Lower lobe of right lung (tissue), 2 donors: ENCODE measurements at regions not wholly inside any gene's neighbourhood (a gene's known extent, or its start where the extent isn't known, plus 50 kb on each side); places are given as distances from the start of the nearest gene placed in this dataset.

Source experiments
- ATAC-seq, 2 donors: fragments of 200-7000 bp; cut with Tn5 transposase; one replicate each; pipeline ENCODE4 v1.9.1; 2020 to 2022; ENCODE audit warnings: mild to moderate bottlenecking in 2 of 2, moderate library complexity in 2 of 2
- DNase-seq: peaks from one replicate; pipeline ENCODE4 v3.0.0-alpha.2; 2020
- H3K27ac ChIP-seq: fragments of 200-600 bp; one replicate; pipeline ENCODE4 v1.8.0; 2022
- H3K27me3 ChIP-seq: fragments of 200-600 bp; one replicate; pipeline ENCODE4 v1.8.0; 2022; ENCODE audit warnings: low read depth
- H3K36me3 ChIP-seq: fragments of 200-600 bp; one replicate; pipeline ENCODE4 v1.8.0; 2022; ENCODE audit warnings: mild to moderate bottlenecking
- H3K4me1 ChIP-seq: fragments of 200-600 bp; one replicate; pipeline ENCODE4 v1.8.0; 2022
- H3K4me3 ChIP-seq: fragments of 200-600 bp; one replicate; pipeline ENCODE4 v1.8.0; 2022; ENCODE audit warnings: mild to moderate bottlenecking
- H3K9me3 ChIP-seq: fragments of 200-600 bp; one replicate; pipeline ENCODE4 v1.8.0; 2022
- CTCF ChIP-seq: fragments of 200-600 bp; IDR thresholded peaks from one replicate; pipeline ENCODE4 v1.8.0; 2022; ENCODE audit warnings: antibody characterized with exemption, mild to moderate bottlenecking
- intact Hi-C: fragments of 100-400 bp; cut with DNase I; formaldehyde crosslinking; loops from one replicate; pipeline ENCODE4 v1.11.0; 2022
- donor health status: DM: no; HTN: yes; CAD: no; lungs with severe emphysema.

DNA sequence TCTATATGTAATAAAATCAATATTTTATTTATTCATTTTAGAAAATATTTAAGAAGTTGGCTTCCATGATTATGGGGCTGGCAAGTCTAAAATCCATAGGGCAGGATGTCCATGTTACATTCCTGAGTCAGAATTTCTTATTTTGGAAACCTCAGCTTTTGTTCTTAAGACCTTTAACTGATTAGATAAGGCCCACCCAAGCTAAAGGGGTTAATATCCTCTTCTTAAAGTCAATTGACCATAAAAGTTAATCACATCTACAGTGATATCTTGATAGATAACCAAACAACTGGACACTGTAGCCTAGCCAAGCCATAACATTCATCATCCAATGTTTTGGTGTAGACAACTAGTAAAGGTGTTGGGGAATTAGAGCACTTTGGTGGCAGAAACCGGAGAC is 1035.4 kb upstream of the ZEB2 start:
- no peak overlapping the region for H3K4me3 ChIP-seq
- no peak for ATAC-seq
- no peak for TF ChIP-seq CTCF

GRCh38 chr2:145551686-145552085 is 1031.8 kb upstream of the ZEB2 start:
- DNase-seq (no peak), ATAC-seq (no peak)
- H3K27me3 ChIP-seq = no peaks in the 10 kb centered on the region
- H3K4me3 ChIP-seq = no peak overlapping the region
- H3K4me1 ChIP-seq = no peaks in the 10 kb centered on the region
- intact Hi-C loops = no loop called here
- TF ChIP-seq CTCF = no peak
- H3K36me3 ChIP-seq = no peaks in the 10 kb centered on the region
- H3K9me3 ChIP-seq = no peaks in the 10 kb centered on the region
- no peak overlapping the region for H3K27ac ChIP-seq

More for the DNA sequence above, 1035.4 kb upstream of the ZEB2 start:
- Histone ChIP-seq H3K27ac (no peak overlapping the region), H3K4me1 (no peaks in the 10 kb centered on the region), H3K36me3 (no peaks in the 10 kb centered on the region), H3K9me3 (no peaks in the 10 kb centered on the region), H3K27me3 (no peaks in the 10 kb centered on the region)
- intact Hi-C loops = no loop called here
- DNase-seq = no peak

DNA sequence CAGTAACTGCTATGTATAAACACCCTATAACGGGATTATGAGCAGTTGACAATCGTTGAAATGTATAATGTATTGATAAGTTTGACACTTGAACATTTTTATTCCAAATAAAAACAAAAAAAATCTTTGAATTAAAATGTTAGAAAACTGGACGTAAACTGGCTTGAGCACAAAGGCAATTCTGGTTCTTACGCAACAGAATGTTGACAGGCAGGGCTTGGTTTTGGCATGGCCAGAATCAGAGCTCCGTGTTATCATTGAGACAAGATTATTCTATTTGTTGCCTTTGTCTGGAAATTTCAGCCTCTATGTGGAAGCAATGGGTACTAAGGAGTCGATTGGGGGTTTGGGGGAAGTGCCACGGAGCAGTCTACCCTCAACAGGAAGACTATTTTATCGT is 1028.6 kb upstream of the ZEB2 start:
- H3K36me3 ChIP-seq = no peaks in the 10 kb centered on the region
- no peaks in the 10 kb centered on the region for H3K4me1 ChIP-seq
- no peak for TF ChIP-seq CTCF
- H3K27me3 ChIP-seq = no peaks in the 10 kb centered on the region
- H3K9me3 ChIP-seq = no peaks in the 10 kb centered on the region
- H3K27ac ChIP-seq = no peak overlapping the region
- ATAC-seq (no peak), DNase-seq (no peak)
- intact Hi-C loops = no loop called here
- no peak overlapping the region for H3K4me3 ChIP-seq

DNA sequence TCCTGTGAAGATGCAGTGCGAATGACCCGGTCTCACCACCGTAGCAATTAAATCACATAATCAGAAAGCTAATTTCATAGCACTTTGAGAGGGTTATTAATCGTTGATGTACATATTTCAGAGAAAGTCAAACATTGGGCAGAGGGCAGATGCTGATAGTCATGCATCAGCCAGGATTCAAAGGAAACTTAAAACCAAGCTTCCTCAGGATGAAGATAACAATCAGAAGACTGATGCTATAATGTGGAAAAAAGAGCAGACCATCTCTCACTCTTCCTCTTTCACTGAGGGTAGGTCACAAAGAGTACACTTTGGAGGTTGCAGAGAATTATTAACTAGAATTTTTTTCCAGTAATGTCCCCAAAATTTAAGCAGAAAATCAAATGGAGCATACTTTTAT is 1027.7 kb upstream of the ZEB2 start:
- Histone ChIP-seq H3K4me3 (no peak overlapping the region), H3K4me1 (no peaks in the 10 kb centered on the region), H3K27ac (no peak overlapping the region), H3K9me3 (no peaks in the 10 kb centered on the region), H3K27me3 (no peaks in the 10 kb centered on the region), H3K36me3 (no peaks in the 10 kb centered on the region)
- intact Hi-C loops = no loop called here
- no peak for DNase-seq
- no peak for TF ChIP-seq CTCF
- ATAC-seq = no peak

GRCh38 chr2:145546091-145546490 is 1026.2 kb upstream of the ZEB2 start:
- Histone ChIP-seq H3K36me3 (no peaks in the 10 kb centered on the region), H3K4me1 (no peaks in the 10 kb centered on the region), H3K9me3 (no peaks in the 10 kb centered on the region), H3K27ac (no peak overlapping the region), H3K4me3 (no peak overlapping the region), H3K27me3 (no peaks in the 10 kb centered on the region)
- DNase-seq (no peak), ATAC-seq (no peak)
- no peak for TF ChIP-seq CTCF
- intact Hi-C loops = no loop called here

DNA sequence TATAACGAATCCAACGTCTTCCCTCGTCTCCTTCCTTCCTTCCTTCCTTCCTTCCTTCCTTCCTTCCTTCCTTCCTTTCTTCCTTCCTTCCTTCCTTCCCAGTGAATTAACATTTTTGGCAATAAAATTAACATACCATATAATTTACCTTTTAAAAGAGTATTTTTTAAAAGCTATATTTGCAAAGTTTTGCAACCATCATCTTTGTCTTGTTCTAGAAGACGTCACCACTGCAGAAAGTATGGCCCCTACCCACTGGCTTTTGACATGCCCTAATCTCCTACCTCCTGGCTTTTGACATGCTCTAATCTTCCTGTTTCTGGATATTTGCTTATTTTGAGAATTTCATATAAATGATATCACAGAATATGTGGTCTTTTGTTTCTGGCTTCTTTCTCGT is 1023.9 kb upstream of the ZEB2 start:
- Histone ChIP-seq H3K27me3 (no peaks in the 10 kb centered on the region), H3K4me1 (no peaks in the 10 kb centered on the region), H3K27ac (no peak overlapping the region), H3K36me3 (no peaks in the 10 kb centered on the region), H3K9me3 (no peaks in the 10 kb centered on the region), H3K4me3 (no peak overlapping the region)
- DNase-seq (no peak), ATAC-seq (no peak)
- intact Hi-C loops = no loop called here
- no peak for TF ChIP-seq CTCF
